ENCODE measurements at regions not wholly inside any gene's neighbourhood (a gene's known extent, or its start where the extent isn't known, plus 50 kb on each side); places are given as distances from the start of the nearest gene placed in this dataset.

DNA sequence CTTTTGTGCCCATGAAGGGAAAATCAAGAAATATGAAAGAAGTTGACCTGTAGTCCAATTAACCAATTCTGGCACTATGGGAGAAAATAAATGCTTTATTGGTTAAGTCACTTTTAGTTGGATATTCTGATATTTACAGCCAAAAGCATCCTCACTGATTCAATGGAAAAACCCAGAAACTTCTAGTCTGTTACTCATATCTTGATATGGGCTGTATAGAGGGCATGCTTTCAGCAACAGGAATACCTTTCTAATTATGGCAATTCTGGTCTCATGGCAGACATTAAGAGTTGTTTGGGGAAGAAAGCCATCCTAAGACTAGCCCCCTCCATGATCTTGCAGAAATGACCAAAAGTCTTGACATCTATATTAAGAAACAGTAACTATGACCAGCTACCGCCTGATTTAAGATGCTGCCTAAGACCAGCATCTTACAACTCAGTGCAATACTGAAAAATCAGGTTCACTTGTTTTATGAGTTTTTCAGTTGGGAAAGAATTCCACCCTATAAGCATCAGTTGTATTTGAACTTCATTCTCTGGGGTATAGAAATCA is 91.5 kb upstream of the VAV3 start:
- Histone ChIP-seq H4K8ac (replicated peaks; ENCODE audit: insufficient read length, low read depth, low read length) (no peak overlapping the region), H3K23me2 (ENCODE audit: insufficient read length, low read depth, low read length, poor library complexity, severe bottlenecking) (no peaks in the 10 kb centered on the region), H2AK5ac (ENCODE audit: insufficient read length, low read length) (no peak overlapping the region), H2BK20ac (ENCODE audit: low read depth, low read length, poor library complexity, severe bottlenecking) (no peak overlapping the region), H3K23ac (ENCODE audit: insufficient read length, low read depth, low read length) (no peak overlapping the region), H2BK120ac (ENCODE audit: low read depth, low read length, poor library complexity, severe bottlenecking) (no peak overlapping the region), H3K14ac (ENCODE audit: insufficient read depth, low read length) (no peak overlapping the region), H4K91ac (ENCODE audit: insufficient read length, low read depth, low read length) (no peak overlapping the region), H3K27ac (ENCODE audit: insufficient read length, low read depth, low read length) (no peak overlapping the region), H3K9ac (ENCODE audit: extremely low read depth, insufficient read length, low read length) (no peak overlapping the region), H3K27me3 (ENCODE audit: insufficient read depth, low read length) (no peaks in the 10 kb centered on the region), H4K20me1 (ENCODE audit: control insufficient read depth, insufficient read depth, insufficient read length) (no peaks in the 10 kb centered on the region), H4K5ac (ENCODE audit: insufficient read length, low read depth, low read length) (no peak overlapping the region), H2BK12ac (ENCODE audit: insufficient read length, low read depth, low read length) (no peak overlapping the region), H2BK15ac (ENCODE audit: low read depth, low read length) (no peak overlapping the region), H3K4me2 (ENCODE audit: insufficient read depth, insufficient read length, low read length) (no peak overlapping the region), H3K79me1 (ENCODE audit: insufficient read depth, low read depth, low read length, poor library complexity, severe bottlenecking) (no peaks in the 10 kb centered on the region), H3K4ac (ENCODE audit: low read depth, low read length) (no peak overlapping the region), H3K18ac (ENCODE audit: insufficient read length, low read depth, low read length) (no peak overlapping the region), H2AFZ (ENCODE audit: low read length) (no peak overlapping the region), H2BK5ac (ENCODE audit: insufficient read length, low read length) (no peak overlapping the region), H3K4me1 (ENCODE audit: insufficient read depth, low read length) (peaks cover 19% of the 10 kb centered on the region; the same call in 1 of the 2 replicates), H3T11ph (ENCODE audit: low read length) (no peak overlapping the region), H3K56ac (ENCODE audit: insufficient read length, low read depth, low read length) (no peak overlapping the region), H3K79me2 (ENCODE audit: insufficient read depth, low read length) (no peaks in the 10 kb centered on the region), H3K9me3 (ENCODE audit: control insufficient read depth, low read depth, low read length) (no peaks in the 10 kb centered on the region)
- TF ChIP-seq, protein P1, sequence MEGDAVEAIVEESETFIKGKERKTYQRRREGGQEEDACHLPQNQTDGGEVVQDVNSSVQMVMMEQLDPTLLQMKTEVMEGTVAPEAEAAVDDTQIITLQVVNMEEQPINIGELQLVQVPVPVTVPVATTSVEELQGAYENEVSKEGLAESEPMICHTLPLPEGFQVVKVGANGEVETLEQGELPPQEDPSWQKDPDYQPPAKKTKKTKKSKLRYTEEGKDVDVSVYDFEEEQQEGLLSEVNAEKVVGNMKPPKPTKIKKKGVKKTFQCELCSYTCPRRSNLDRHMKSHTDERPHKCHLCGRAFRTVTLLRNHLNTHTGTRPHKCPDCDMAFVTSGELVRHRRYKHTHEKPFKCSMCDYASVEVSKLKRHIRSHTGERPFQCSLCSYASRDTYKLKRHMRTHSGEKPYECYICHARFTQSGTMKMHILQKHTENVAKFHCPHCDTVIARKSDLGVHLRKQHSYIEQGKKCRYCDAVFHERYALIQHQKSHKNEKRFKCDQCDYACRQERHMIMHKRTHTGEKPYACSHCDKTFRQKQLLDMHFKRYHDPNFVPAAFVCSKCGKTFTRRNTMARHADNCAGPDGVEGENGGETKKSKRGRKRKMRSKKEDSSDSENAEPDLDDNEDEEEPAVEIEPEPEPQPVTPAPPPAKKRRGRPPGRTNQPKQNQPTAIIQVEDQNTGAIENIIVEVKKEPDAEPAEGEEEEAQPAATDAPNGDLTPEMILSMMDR (conservative IDR thresholded peaks at IDR 0.05), result no peak
- Mint-ChIP-seq H3K36me3 (ENCODE audit: insufficient read depth in 1 of 3, low read depth in 3 of 3) (peaks cover 0 to under 1% (median under 1%) of the 10 kb centered on the region in 3 experiments; a peak in 1 of 7 replicates), H3K4me3 (no peak overlapping the region), H3K4me1 (peaks cover 21 to 26% of the 10 kb centered on the region in 2 experiments), H3K27me3 (ENCODE audit: low read depth) (no peaks in the 10 kb centered on the region), H3K27ac (no peak overlapping the region), H3K9me3 (peaks cover 5 to 6% of the 10 kb centered on the region in 2 experiments)
- no CpG with 5 or more reads among the region's 1 CpG for WGBS (ENCODE audit: extremely low coverage, insufficient read length, low lambda C conversion rate)
- no peak for DNase-seq
